Kidney glomerular epithelial cell (primary cell): ENCODE measurements at regions not wholly inside any gene's neighbourhood (a gene's known extent, or its start where the extent isn't known, plus 50 kb on each side); places are given as distances from the start of the nearest gene placed in this dataset.

ENCODE experiments used
- DNase-seq: peaks from one replicate; lab custom pipeline; 2025; lab: John Stamatoyannopoulos, UW

DNA sequence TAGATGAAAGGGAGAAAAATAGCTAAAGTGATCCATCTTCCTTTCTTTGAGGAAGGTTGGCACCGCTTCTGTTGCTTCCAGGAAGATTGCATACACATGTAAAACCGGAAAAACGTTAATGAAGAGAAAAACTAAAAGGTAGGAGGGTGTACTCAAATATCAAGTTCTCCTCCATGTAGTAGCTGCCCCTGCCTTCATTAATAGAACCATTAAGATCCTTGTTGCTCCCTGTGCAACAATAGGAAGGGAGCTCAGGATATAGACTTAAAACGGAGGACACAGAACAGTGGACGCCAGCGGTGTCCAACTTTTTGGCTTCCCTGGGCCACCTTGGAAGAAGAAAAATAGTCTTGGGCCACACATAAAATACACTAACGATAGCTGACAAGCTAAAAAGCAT is 118.9 kb downstream of the TMEM174 start:
- DNase-seq, result no peak

DNA sequence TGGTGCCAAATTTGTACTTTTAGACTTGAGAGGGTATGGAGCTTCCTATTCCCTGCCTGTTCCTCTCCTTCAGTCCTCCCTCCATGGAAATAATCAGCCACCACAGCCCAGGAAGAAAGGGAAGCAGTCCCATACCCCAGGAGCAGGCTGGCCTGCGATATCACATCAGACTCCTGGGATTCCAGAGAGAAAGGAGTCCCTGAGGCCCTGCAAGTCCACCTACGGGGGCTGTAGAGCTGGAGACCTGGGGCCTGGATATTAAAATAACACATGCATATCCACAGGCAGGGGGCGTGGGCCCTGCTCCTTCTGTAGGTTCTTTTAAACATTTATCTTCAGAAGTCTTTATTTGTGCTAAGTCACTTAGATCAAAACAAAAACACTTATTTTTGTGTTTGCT is 117.2 kb downstream of the TMEM174 start:
- no peak for DNase-seq

DNA sequence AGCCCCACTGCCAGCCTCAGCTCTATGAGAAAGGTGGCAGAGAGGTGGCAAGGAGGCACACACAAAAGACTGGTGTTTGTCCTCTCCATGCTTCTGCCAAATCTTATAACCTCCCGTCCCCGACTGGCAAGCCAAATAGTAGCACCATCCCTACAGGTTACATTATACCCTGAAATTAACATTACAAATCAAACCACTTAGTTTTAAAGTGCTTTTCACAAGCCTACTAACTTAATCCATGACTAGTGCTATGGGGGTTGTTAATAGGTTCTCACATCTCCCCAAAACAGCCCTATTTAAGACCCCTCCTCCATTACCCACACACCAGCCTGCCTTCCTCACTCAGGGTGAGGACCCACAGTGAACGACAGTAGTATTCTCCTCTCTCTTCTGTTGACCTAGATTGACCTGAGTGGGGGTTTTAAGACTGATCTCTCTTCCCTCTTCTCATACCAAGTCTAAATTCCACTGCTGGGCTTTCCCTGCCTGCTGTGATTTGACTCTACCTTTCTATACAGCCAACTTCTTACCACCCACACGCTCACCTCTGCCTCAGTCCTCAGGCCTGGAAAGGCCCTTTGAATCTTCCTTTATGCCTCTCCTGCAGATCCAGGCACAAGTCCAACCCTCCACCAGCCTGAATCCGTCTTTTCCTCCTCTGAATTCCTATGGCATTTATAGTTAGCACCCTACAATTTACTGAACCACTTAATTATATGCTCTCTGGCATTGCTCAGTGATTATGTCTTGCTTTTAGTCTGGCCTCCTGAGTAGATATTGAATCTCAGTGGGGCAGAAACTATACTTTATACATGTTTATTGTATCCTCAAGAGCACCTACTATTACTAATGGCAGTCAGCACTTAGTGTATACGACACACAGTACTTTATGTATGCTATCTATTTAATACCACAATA is 116.1 kb downstream of the TMEM174 start:
- DNase-seq, result no peak

DNA sequence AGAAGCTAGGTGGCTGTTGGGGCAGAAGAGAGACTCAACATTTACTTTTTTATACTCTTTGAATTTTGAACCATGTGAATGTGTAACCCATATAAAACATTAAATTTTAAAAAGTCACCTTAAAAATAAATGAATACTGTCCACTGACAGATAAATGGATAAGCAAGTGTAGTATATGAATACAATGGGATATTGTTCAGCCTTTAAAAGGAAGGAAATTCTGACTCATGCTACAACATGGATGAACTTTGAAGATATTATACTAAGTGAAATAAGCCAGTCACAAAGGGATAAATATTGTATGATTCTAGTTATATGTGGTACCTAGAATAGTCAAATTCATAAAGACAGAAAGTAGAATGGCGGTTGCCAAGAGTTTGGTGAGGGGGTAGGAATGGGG is 113.9 kb downstream of the TMEM174 start:
- DNase-seq, result no peak

DNA sequence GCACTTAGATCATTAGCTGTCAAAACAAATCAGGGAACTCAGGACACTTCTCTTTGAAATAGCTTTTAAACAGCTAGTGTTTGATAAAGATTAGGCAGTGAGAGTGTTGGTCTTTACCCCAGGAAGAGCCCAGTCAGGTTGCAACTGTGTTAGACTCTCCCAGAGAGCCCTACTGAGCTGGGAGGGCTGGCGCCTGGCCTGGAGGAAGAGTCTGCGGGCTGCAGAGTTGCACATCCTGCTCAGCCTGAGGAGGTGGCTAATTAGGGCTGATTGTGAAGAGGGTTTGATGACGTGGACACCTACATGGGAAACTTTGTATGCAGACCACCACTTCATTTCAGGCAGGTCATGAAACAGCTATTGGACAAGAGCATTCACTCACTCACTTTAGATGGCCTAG is 112.0 kb downstream of the TMEM174 start:
- no peak for DNase-seq

DNA sequence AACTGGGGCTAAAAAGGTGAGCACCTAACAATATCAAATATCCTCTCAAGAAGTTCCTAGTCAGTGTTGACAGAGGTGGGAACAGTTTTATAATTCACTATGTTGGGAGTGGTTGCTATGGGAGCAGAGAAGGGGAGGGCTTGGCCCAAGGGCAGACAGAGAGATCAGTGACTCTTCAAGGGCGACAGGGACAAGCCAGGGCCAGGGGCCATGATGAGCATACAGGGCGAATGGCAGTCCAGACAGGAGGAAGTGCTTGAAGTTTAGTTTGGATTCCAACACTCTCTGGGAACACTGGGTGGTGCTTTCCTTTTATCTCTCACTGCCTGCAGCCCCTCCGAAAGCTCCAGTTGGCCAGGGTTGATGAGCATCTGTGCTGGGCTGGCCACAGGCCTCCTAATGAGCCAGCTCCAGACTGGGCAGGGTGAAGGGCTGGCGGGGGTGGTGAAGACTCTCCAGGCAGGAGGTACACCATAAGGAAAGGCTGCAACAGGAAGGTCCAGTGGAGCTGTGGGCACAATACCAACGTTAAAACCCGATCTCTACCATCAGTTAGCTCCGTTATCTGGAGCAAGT is 111.3 kb downstream of the TMEM174 start:
- DNase-seq, result no peak

DNA sequence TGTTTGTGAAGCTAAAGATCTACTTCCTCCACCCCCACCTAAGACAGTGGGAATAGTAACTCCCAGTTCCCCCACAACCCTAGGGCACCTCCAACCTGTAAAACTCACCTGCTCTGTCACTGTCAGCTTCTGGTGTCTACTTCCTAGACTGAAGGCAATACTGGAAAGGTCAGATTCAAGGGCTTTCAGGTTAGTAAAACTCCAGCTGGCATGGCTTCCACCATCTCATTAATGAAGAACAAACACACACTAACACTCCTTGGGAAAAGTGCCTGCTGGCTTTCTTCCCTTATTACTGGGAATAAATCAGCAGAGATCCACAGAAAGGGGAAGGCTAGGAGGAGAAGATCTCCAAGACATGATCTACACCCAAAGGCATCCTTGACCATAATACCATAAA is 109.9 kb downstream of the TMEM174 start:
- no peak for DNase-seq

DNA sequence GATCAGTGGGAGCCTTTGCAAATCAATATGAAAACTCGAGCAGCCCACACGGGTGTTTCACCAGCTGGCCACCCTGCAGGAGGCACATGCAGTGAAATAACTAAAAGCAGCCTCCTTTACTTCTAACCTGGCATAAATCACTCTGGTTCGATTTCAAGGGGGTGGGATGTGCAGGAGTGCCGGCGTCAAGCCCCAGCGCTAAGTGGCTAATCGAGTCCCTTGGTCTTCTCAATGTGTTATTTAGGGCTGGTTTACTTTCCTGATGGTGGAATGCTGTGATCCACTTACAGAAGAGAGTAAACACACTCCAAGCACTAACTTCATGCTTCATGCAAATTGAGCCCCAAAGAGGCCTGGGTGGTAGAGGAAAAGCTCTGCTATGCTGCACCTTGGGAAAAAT is 109.4 kb downstream of the TMEM174 start:
- DNase-seq, result no peak

DNA sequence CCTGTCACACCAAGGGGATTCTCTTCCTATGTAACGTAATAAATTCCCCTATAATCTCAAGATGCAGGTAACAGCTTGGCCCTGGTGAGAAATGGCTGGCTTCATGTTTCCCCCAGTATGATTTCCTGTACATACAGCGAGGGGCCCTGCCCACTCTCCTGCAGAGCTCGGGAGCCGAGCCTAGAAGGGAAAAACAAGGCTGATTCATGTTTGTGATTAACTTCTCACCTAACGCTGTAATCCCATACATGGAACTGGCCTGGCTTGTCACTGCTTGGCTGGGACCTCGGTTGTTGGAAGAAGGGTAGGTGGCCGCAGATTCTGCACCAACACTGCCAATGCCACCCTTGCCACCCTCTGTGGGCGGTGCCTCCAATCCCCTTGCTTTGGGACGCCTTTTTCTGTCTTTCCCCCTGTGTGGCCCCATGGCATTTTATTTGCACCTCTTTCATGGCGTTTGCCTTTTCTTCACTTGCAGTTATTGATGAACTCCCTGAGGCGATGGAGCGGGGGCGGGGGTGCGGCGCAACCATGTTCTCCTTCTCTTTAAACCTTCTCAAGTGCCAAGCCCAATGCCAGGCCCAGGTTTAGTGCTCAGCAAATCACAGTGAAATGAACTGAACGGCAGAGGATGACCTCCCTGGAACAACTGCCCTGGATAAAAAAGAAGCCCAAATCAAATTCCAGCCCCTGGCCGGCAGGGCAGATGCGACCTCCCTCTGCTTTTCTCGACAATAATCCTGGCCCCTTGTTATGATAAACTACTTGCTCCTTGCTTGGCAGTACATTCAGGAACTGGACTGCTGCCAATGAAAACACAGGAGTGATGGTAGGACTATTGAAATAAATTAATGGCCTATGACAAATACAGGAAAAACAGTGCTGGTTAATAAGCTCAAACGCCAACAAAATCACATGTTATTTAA is 108.1 kb downstream of the TMEM174 start:
- DNase-seq, result peak; percentile 96

DNA sequence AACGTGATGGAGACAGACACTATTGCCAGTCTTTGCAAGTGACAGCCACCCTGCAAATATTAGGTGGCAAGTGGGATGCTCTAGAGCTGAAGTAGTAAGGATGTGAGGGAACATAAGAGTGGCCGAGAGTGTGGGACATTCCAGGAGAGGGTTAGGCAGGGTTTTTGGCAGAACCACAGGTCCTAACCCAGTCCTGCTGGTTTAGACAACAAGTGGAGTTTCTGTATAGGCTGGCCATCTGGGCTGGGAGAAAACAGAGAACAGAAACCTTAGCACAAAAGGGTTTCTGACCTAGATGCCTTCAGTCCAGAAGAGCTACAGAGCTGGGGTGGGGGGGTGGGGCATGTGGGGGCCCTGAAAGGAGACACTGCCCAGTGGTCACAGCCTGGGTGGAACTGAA is 107.4 kb downstream of the TMEM174 start:
- no peak for DNase-seq

DNA sequence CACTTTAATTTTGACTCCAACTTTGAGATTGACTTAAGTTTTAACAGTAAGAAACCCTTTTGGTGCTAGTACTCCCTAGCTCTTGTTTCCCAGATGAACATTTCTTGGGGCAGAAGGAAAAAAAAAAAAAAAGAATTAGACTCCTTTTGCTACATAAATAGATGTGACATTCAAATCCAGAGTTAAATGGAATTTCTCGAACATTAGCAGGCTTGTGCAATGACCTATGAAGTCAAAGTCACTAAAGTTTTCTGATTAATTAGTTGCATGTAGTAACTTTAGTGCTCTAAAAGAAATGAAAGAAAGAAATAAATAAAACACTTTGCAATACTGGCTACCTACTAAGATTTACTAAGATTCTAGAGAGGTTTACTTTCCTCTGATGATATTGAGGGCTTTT is 106.8 kb downstream of the TMEM174 start:
- no peak for DNase-seq

DNA sequence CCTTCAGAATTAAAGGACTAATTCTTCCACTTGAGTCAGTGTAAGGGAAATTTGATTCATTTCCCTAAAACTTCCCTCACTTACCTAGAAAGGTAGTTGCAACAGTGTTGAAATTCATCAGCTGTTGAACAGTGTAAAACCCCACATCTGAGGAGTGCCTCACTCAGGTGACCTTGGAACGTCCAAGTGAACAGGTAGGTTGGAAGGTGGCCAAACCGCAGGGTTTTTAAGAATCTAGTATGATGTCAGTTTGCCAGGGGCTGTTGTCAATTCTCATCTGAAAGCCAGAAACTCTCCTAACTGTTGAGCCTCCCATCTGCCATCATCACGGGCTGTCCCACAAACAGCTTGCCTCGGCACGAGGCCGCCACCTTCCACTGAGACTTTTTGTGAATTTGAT is 105.7 kb downstream of the TMEM174 start:
- DNase-seq, result no peak

DNA sequence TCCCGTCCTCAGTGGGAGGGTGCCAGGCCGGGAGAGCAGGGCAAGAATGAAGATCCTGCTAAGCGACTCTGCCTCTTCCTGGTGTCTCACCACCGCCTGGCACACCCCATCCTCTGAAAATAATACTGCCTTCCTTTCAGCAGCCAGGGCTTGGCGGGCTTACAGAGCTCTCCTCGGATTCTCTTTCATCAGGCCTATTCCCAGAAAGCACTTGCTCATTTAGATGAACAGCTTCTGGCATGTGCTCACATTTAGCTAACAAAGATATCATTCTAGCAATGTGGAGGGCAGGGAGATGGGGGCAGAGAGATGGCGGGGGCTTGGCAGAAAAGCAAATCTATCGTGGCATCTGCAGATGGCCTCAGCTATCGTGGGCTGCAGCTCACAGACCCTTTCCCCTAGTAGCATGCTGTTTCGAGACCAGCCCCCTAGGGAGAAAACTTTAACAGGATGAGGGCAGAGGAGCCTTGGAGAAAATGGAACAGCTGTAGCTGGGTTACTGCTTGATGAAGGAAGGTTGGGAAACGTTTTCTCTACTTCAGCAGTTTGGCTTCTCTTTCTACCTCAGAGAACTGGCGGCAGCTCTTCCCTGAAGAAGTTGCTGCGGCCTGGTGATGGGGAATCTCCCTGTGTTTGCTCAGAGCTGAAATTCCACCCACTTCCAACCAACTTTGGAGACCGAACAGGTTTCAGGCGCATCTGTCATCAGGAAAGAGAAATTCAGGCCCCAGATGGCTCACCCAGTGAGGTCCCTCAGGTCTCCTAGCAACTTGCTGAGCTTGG is 102.1 kb downstream of the TMEM174 start:
- no peak for DNase-seq

DNA sequence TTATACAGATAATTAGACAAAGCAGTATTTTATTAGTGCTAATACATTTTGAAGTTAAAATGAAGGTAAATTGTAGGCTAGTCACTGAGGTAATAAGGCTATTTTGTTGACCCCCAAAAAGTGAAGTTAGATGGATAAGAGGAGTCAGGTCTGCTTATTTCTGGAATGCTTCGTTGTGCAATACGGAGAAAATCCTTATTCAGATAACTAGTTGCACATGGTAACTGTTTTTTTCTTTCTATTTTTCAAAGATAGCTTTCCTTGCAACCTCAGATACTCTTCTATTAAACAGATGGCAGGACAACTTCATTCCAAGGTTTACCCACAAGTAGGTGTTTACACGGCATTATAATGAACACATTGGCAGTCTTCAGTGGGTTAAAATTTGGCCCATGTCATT is 101.1 kb downstream of the TMEM174 start:
- DNase-seq, result no peak

DNA sequence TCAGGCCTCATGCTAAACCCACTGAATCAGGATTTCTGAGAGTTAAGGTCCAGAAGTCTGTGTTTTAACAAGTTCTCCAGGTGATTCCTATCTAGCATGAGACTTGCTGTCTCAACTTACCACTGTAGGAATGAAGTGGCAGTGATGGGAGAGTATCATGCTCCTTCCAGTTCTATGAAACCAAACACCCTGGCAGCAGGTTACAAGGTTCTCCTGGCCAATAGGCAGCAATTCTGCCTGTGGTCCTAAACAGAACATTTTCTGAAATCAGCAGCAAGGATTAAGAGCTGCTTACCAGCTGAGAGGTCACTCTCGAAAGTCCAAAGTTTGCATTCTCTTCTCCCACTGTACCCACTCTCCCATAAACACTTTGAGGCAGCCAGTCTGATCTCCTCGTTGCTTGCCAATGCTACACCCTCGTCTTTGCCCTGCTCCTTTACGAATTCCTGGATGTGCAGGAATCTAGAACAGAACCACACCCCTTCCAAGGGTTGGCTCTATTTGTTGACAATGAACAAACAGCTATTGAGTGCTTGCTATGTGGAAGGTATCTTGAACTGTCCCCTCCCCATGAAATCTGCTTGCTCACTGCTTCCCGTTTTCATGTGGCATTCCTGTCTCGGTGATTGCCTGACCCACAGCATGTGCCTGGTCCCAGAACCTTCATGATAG is 100.5 kb downstream of the TMEM174 start:
- no peak for DNase-seq

DNA sequence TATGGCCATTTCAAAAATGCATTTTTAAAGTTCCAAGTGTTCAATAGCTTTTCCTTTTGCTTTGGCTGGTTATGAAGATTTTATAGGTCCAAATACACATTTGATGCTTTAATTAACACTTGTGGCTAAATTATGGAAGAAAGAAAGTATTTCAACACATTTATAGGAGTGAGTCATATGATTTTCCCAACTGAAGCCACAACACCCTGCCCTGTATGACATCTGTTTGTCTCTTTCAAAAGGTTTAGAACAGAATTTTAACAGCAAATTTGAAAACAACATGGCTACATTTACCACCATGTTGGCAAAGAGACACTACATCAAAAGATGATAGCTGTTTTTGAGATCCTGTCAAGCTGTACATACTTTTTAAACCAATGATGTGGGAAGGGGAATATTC is 99.4 kb downstream of the TMEM174 start:
- no peak for DNase-seq

DNA sequence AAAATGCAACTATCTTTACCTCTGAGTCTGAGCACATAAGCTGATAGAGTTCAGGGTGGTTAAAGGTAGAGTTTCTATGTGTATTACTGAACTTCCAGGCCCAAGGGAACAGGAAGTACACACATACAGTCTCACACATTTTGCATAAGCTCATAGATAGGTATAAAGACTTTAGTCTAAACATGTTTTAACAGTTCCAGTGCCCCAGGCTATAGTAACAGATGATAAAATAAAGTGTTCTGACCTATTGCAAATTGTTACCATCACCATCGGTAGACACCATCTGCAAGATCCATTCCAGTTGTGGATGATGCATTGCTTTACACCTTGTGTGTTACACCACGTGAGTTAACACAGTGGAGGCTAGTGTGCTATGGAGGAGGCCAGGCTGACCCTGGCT is 95.8 kb downstream of the TMEM174 start:
- DNase-seq, result no peak

DNA sequence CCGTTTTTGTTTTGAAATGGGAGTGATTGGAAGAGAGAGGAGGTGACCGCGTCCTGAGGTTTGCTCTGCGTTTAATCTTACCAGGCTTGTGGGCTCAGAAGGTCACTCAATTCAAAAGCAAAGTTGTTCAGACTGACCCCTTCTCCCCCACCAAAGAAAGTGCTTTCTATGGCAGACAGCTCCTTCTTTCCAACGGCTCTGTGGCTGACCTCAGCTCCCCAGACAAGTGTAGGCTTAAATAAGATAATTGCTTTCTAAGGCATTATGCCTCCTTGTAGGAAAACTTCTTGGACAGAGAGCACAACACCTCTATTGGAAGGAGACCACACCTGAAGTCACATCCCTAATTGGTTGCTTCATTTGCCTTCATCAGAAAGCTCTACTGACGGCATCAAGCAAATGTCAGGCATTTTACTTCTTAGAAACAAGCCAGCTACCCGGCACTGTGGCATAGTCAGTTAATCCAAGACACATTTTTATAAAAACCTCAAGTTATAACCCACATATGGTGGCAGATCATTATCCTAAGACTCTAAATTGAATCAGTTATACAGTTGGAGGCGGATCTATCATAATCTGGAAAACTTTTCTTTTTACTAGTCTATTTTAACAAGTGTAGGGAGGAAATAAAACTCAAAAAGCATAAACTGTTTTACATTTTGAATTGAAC is 94.9 kb downstream of the TMEM174 start:
- no peak for DNase-seq

DNA sequence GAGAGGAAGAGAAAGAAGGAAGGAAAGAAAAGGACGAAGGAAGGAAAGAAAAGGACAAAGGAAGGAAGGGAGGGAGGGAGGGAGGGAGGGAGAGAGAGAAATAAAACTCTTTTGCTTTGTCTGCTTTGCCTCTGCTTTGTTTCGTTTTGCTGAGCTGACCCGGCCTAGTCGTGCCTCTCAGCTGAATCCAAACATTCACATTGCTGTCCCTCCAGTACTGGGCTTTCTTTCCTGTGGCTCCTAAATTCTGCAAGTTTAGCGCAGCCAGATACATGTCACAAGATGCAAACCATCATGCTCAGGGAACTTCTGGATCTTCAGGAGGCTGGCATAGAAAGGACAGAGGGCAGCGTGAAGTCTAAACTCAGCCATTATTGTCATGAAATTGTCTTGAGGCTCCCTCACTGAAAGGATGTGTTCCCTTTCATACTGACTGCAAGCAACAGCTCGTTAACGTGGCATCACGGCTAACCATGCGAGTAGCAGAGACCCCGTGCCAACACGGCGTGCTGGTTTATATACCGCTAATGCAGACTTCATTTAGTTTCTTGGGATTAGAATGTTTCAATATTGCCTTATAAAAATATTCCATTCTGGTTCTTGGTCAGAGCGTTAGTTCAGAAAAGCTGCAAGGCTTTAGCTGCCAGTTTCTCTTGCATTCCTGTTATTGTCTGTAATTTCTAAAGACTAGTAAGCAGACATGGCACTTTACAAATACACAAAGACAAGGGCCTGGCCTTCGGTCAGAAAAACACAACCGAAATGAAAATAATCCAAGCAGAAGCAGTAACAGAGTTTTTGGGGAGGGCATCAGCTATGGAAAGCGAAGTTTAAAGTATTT is 94.2 kb downstream of the TMEM174 start:
- DNase-seq, result no peak
